Activated T-helper 2 cell treated with anti-CD3 and anti-CD28 coated beads, Interferon-gamma antibody, Interleukin-2, Interleukin-4, amounts not matched to agents 10 μg/mL and 5 μg/mL and 100 μg/mL, durations not matched to agents 14 hours and 24 hours and 36 hours (primary cell): ENCODE measurements at regions not wholly inside any gene's neighbourhood (a gene's known extent, or its start where the extent isn't known, plus 50 kb on each side); places are given as distances from the start of the nearest gene placed in this dataset.
"Not testable (repeated sequence)": the region's sequence is repeated elsewhere in the genome, so short reads cannot be mapped to it uniquely, and the experiment has no call there.

Source experiments
- DNase-seq: peaks from one replicate; pipeline ENCODE4 v3.0.0; 2021; ENCODE audit warnings: low spot score
- H3K27ac Mint-ChIP-seq: one replicate; pipeline ENCODE4 v1.8.0; 2021; ENCODE audit warnings: mixed read lengths
- H3K27me3 Mint-ChIP-seq: one replicate; pipeline ENCODE4 v1.8.0; 2021; ENCODE audit warnings: low read depth, mixed read lengths
- H3K36me3 Mint-ChIP-seq: one replicate; pipeline ENCODE4 v1.8.0; 2021; ENCODE audit warnings: low read depth, mixed read lengths
- H3K4me1 Mint-ChIP-seq: one replicate; pipeline ENCODE4 v1.8.0; 2021; ENCODE audit warnings: low read depth, mixed read lengths
- H3K4me3 Mint-ChIP-seq: one replicate; pipeline ENCODE4 v1.8.0; 2021; ENCODE audit warnings: low read depth, mild to moderate bottlenecking, moderate library complexity, mixed read lengths
- H3K9me3 Mint-ChIP-seq: one replicate; pipeline ENCODE4 v1.8.0; 2021; ENCODE audit warnings: mixed read lengths
- intact Hi-C: fragments of 100-400 bp; cut with micrococcal nuclease; formaldehyde crosslinking; loops from one replicate; pipeline ENCODE4 v1.15.1; 2023

- no peaks in the 10 kb centered on the region for H3K4me1 Mint-ChIP-seq
- no peak overlapping the region for H3K27ac Mint-ChIP-seq
- no peak for DNase-seq
- intact Hi-C loops, result no loop called here
- H3K36me3 Mint-ChIP-seq, result no peaks in the 10 kb centered on the region
- H3K9me3 Mint-ChIP-seq, result no peaks in the 10 kb centered on the region
- H3K27me3 Mint-ChIP-seq, result no peaks in the 10 kb centered on the region
- H3K4me3 Mint-ChIP-seq, result no peak overlapping the region
These were observed 421.3 kb upstream of the BTBD3 start for GRCh38 chr20:11496380-11496779.

- no peak overlapping the region for H3K4me3 Mint-ChIP-seq
- no peaks in the 10 kb centered on the region for H3K36me3 Mint-ChIP-seq
- intact Hi-C loops, result no loop called here
- DNase-seq, result no peak
- H3K9me3 Mint-ChIP-seq, result no peaks in the 10 kb centered on the region
- no peak overlapping the region for H3K27ac Mint-ChIP-seq
- no peaks in the 10 kb centered on the region for H3K27me3 Mint-ChIP-seq
- no peaks in the 10 kb centered on the region for H3K4me1 Mint-ChIP-seq
These were observed 420.1 kb upstream of the BTBD3 start for GRCh38 chr20:11497545-11497944.

GRCh38 chr20:11499101-11499634, 418.5 kb upstream of the BTBD3 start:
- Mint-ChIP-seq H3K27ac (no peak overlapping the region), H3K9me3 (peaks cover 11% of the 10 kb centered on the region), H3K4me3 (no peak overlapping the region), H3K27me3 (no peaks in the 10 kb centered on the region), H3K4me1 (no peaks in the 10 kb centered on the region), H3K36me3 (no peaks in the 10 kb centered on the region)
- intact Hi-C loops, result no loop called here
- DNase-seq, result no peak

GRCh38 chr20:11502061-11502460, 415.6 kb upstream of the BTBD3 start:
- DNase-seq, result no peak
- H3K9me3 Mint-ChIP-seq, result peaks cover 27% of the 10 kb centered on the region
- intact Hi-C loops, result no loop called here
- no peaks in the 10 kb centered on the region for H3K4me1 Mint-ChIP-seq
- no peaks in the 10 kb centered on the region for H3K36me3 Mint-ChIP-seq
- H3K27ac Mint-ChIP-seq, result no peak overlapping the region
- H3K27me3 Mint-ChIP-seq, result no peaks in the 10 kb centered on the region
- H3K4me3 Mint-ChIP-seq, result no peak overlapping the region

- Mint-ChIP-seq H3K36me3 (no peaks in the 10 kb centered on the region), H3K9me3 (peaks cover 27% of the 10 kb centered on the region), H3K27me3 (no peaks in the 10 kb centered on the region), H3K27ac (no peak overlapping the region), H3K4me1 (no peaks in the 10 kb centered on the region), H3K4me3 (no peak overlapping the region)
- no peak for DNase-seq
- intact Hi-C loops, result no loop called here
These were observed 415.0 kb upstream of the BTBD3 start for GRCh38 chr20:11502671-11503070.

- no peak overlapping the region for H3K4me3 Mint-ChIP-seq
- H3K36me3 Mint-ChIP-seq, result no peaks in the 10 kb centered on the region
- no peak overlapping the region for H3K27ac Mint-ChIP-seq
- no peak for DNase-seq
- intact Hi-C loops, result no loop called here
- H3K4me1 Mint-ChIP-seq, result no peaks in the 10 kb centered on the region
- H3K9me3 Mint-ChIP-seq, result peaks cover 19% of the 10 kb centered on the region
- no peaks in the 10 kb centered on the region for H3K27me3 Mint-ChIP-seq
These were observed 407.9 kb upstream of the BTBD3 start for GRCh38 chr20:11509776-11510175.

GRCh38 chr20:11511821-11512220, 405.9 kb upstream of the BTBD3 start:
- Mint-ChIP-seq H3K4me1 (no peaks in the 10 kb centered on the region), H3K27ac (no peak overlapping the region), H3K4me3 (no peak overlapping the region), H3K36me3 (no peaks in the 10 kb centered on the region), H3K27me3 (no peaks in the 10 kb centered on the region), H3K9me3 (peaks cover 20% of the 10 kb centered on the region)
- intact Hi-C loops, result no loop called here
- no peak for DNase-seq

GRCh38 chr20:11513241-11513745, 404.4 kb upstream of the BTBD3 start:
- H3K4me3 Mint-ChIP-seq, intact Hi-C loops, H3K27ac Mint-ChIP-seq, H3K4me1 Mint-ChIP-seq, DNase-seq, H3K27me3 Mint-ChIP-seq, H3K36me3 Mint-ChIP-seq: not testable (repeated sequence)
- H3K9me3 Mint-ChIP-seq, result peaks cover 27% of the 10 kb centered on the region

- Mint-ChIP-seq H3K9me3 (peaks cover 27% of the 10 kb centered on the region), H3K4me1 (no peaks in the 10 kb centered on the region), H3K4me3 (no peak overlapping the region), H3K27ac (no peak overlapping the region), H3K36me3 (no peaks in the 10 kb centered on the region), H3K27me3 (no peaks in the 10 kb centered on the region)
- DNase-seq, result no peak
- intact Hi-C loops, result no loop called here
These were observed 401.2 kb upstream of the BTBD3 start for GRCh38 chr20:11516448-11516847.

GRCh38 chr20:11520596-11520995, 397.1 kb upstream of the BTBD3 start:
- DNase-seq, result no peak
- intact Hi-C loops, result no loop called here
- Mint-ChIP-seq H3K27me3 (no peaks in the 10 kb centered on the region), H3K9me3 (peaks cover 31% of the 10 kb centered on the region), H3K36me3 (no peaks in the 10 kb centered on the region), H3K27ac (no peak overlapping the region), H3K4me1 (no peaks in the 10 kb centered on the region), H3K4me3 (no peak overlapping the region)

GRCh38 chr20:11521476-11522365, 396.0 kb upstream of the BTBD3 start:
- no peaks in the 10 kb centered on the region for H3K27me3 Mint-ChIP-seq
- no peak for DNase-seq
- no peaks in the 10 kb centered on the region for H3K4me1 Mint-ChIP-seq
- peaks cover 23% of the 10 kb centered on the region for H3K9me3 Mint-ChIP-seq
- H3K4me3 Mint-ChIP-seq, result no peak overlapping the region
- no peak overlapping the region for H3K27ac Mint-ChIP-seq
- H3K36me3 Mint-ChIP-seq, result no peaks in the 10 kb centered on the region
- intact Hi-C loops, result no loop called here

GRCh38 chr20:11522366-11522741, 395.3 kb upstream of the BTBD3 start:
- intact Hi-C loops, result no loop called here
- Mint-ChIP-seq H3K27me3 (no peaks in the 10 kb centered on the region), H3K36me3 (no peaks in the 10 kb centered on the region), H3K4me3 (no peak overlapping the region), H3K27ac (no peak overlapping the region), H3K4me1 (no peaks in the 10 kb centered on the region), H3K9me3 (peaks cover 24% of the 10 kb centered on the region)
- DNase-seq, result no peak

GRCh38 chr20:11529047-11529446, 388.6 kb upstream of the BTBD3 start:
- no peaks in the 10 kb centered on the region for H3K27me3 Mint-ChIP-seq

More at GRCh38 chr20:11529047-11529446, 388.6 kb upstream of the BTBD3 start:
- Mint-ChIP-seq H3K4me1 (no peaks in the 10 kb centered on the region), H3K27ac (no peak overlapping the region), H3K4me3 (no peak overlapping the region), H3K36me3 (no peaks in the 10 kb centered on the region), H3K9me3 (peaks cover 60% of the 10 kb centered on the region)
- DNase-seq, result no peak
- intact Hi-C loops, result no loop called here
